ENCODE measurements at regions not wholly inside any gene's neighbourhood (a gene's known extent, or its start where the extent isn't known, plus 50 kb on each side); places are given as distances from the start of the nearest gene placed in this dataset.

DNA sequence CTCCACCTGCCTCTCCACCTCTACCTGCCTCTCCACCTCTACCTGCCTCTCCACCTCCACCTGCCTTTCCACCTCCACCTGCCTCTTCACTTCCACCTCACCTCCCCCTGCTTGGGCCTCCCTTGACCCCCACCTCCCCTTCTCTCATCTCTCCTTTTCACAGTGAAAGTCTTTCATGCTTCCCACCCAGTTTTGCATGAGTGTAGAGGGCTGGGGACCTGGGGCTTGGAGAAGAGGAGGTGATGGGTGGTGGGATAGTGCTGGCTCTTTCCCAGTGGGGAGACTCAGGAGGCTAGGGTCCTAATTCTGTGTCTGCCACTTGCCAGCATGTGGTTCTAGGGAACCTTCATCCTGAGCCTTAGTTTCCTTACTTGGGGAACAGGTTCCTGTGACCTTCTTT lies 316.2 kb upstream of the C1orf174 start:
- Histone ChIP-seq H3K4me1 (no peaks in the 10 kb centered on the region), H3K9me3 (ENCODE audit: control insufficient read depth, low read length) (no peaks in the 10 kb centered on the region), H3K27ac (no peak overlapping the region), H3K9ac (no peak overlapping the region), H3K4me2 (ENCODE audit: low read length) (no peak overlapping the region), H3K36me3 (ENCODE audit: control insufficient read depth, insufficient read depth, low read length) (no peaks in the 10 kb centered on the region), H3K79me2 (no peaks in the 10 kb centered on the region), H2AFZ (no peak overlapping the region), H3K4me3 (ENCODE audit: low read depth, low read length) (no peak overlapping the region), H3K27me3 (ENCODE audit: control insufficient read depth, insufficient read depth, low read length) (no peaks in the 10 kb centered on the region)
- TF ChIP-seq, protein P1, sequence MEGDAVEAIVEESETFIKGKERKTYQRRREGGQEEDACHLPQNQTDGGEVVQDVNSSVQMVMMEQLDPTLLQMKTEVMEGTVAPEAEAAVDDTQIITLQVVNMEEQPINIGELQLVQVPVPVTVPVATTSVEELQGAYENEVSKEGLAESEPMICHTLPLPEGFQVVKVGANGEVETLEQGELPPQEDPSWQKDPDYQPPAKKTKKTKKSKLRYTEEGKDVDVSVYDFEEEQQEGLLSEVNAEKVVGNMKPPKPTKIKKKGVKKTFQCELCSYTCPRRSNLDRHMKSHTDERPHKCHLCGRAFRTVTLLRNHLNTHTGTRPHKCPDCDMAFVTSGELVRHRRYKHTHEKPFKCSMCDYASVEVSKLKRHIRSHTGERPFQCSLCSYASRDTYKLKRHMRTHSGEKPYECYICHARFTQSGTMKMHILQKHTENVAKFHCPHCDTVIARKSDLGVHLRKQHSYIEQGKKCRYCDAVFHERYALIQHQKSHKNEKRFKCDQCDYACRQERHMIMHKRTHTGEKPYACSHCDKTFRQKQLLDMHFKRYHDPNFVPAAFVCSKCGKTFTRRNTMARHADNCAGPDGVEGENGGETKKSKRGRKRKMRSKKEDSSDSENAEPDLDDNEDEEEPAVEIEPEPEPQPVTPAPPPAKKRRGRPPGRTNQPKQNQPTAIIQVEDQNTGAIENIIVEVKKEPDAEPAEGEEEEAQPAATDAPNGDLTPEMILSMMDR (IDR thresholded peaks at IDR 0.05), result no peak

DNA sequence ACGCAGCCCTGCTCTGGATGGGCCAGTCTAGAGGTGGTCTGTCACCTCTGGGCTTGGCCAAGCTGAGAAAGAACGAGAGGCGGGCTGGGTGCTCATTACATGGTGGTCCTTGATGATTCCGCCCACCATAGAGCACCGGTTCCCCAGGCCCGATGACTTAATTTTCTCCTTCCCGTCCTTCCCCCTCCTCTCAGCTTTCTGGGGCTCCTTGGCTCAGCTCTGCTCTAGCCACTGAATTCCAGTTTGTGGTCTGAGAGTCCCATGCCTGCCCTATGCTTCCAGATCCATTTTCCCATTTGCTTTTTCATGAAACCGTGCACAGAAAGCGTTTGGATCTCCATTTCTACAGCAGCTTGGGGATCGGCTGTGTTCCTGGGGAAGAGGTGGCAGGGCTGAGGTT lies 318.5 kb upstream of the C1orf174 start:
- H3K27ac ChIP-seq, result no peak overlapping the region
- no peaks in the 10 kb centered on the region for H3K79me2 ChIP-seq
- H3K9ac ChIP-seq, result no peak overlapping the region
- no peak overlapping the region for H3K4me2 ChIP-seq (ENCODE audit: low read length)
- no peak overlapping the region for H3K4me3 ChIP-seq (ENCODE audit: low read depth, low read length)
- no peaks in the 10 kb centered on the region for H3K36me3 ChIP-seq (ENCODE audit: control insufficient read depth, insufficient read depth, low read length)
- no peak overlapping the region for H2AFZ ChIP-seq
- TF ChIP-seq, protein P1 (IDR thresholded peaks at IDR 0.05), result no peak
- H3K27me3 ChIP-seq (ENCODE audit: control insufficient read depth, insufficient read depth, low read length), result no peaks in the 10 kb centered on the region
- no peaks in the 10 kb centered on the region for H3K9me3 ChIP-seq (ENCODE audit: control insufficient read depth, low read length)
- no peaks in the 10 kb centered on the region for H3K4me1 ChIP-seq

DNA sequence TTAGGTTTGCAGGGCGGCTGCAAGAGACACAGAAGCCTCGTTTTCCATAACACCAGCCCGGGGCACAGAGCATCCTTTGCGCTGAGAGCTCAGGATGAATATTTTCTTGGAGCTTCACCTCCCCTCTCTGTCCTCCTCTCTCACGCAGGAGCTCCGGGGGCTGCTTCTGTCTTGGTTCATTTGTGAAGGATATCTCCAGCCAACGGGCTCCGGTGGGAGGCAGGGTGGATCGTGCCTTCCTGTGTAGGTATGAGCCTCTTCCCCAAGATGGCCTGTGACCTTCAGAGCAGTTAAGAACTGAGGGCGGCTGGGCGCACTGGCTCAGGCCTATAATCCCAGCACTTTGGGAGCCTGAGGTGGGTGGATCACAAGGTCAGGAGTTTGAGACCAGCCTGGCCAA lies 319.0 kb upstream of the C1orf174 start:
- no peak overlapping the region for H3K4me3 ChIP-seq (ENCODE audit: low read depth, low read length)
- H3K27me3 ChIP-seq (ENCODE audit: control insufficient read depth, insufficient read depth, low read length), result no peaks in the 10 kb centered on the region
- no peak overlapping the region for H3K27ac ChIP-seq
- H3K9ac ChIP-seq, result no peak overlapping the region
- H3K4me1 ChIP-seq, result no peaks in the 10 kb centered on the region
- no peaks in the 10 kb centered on the region for H3K36me3 ChIP-seq (ENCODE audit: control insufficient read depth, insufficient read depth, low read length)
- TF ChIP-seq, protein P1 (IDR thresholded peaks at IDR 0.05), result no peak
- H3K9me3 ChIP-seq (ENCODE audit: control insufficient read depth, low read length), result no peaks in the 10 kb centered on the region
- no peak overlapping the region for H3K4me2 ChIP-seq (ENCODE audit: low read length)
- H3K79me2 ChIP-seq, result no peaks in the 10 kb centered on the region
- no peak overlapping the region for H2AFZ ChIP-seq

DNA sequence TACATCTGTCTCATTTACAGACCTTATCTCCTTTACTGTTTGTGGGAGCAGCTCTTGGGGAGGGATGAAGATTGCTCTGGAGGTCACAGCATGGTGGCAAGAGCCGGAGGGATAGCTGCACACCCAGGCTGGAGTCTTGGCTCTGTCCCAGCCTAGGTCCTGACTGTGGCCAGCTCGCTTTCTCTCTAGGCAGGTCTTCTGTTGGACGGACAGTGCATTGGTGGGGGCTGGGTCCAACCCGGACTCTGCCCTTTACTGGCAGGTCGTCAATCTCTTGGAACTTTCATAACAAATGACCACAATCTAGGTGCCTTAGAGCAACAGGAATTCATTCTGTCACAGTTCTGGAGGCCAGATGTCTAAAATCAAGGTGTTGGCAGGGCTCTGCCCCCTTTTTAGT lies 319.8 kb upstream of the C1orf174 start:
- no peak overlapping the region for H3K4me3 ChIP-seq (ENCODE audit: low read depth, low read length)
- TF ChIP-seq, protein P1 (IDR thresholded peaks at IDR 0.05), result no peak
- H3K4me1 ChIP-seq, result no peaks in the 10 kb centered on the region
- H2AFZ ChIP-seq, result no peak overlapping the region
- no peaks in the 10 kb centered on the region for H3K9me3 ChIP-seq (ENCODE audit: control insufficient read depth, low read length)
- no peak overlapping the region for H3K9ac ChIP-seq
- H3K79me2 ChIP-seq, result no peaks in the 10 kb centered on the region
- no peaks in the 10 kb centered on the region for H3K36me3 ChIP-seq (ENCODE audit: control insufficient read depth, insufficient read depth, low read length)
- H3K27ac ChIP-seq, result no peak overlapping the region
- no peaks in the 10 kb centered on the region for H3K27me3 ChIP-seq (ENCODE audit: control insufficient read depth, insufficient read depth, low read length)
- H3K4me2 ChIP-seq (ENCODE audit: low read length), result no peak overlapping the region

DNA sequence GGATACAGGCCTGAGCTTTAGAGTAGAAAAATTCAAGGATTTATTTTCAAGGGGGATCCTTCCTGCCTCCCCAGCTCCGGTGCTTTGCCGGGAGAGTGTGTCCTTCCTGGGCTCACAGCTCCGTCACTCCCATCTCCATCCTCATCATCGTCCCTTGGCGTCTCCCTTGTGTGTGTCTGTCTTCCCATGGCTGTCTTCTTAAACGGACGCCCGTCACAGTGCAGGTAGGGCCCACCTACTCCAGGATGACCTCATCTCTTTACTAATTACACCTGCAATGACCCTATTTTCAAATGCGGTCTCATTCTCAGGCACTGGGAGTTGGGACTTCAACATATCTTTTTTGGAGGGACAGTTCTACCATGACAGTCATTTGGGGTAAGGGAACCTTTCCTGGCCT lies 320.3 kb upstream of the C1orf174 start:
- H3K79me2 ChIP-seq, result no peaks in the 10 kb centered on the region
- no peak overlapping the region for H3K4me2 ChIP-seq (ENCODE audit: low read length)
- no peaks in the 10 kb centered on the region for H3K9me3 ChIP-seq (ENCODE audit: control insufficient read depth, low read length)
- H3K4me1 ChIP-seq, result no peaks in the 10 kb centered on the region
- no peak overlapping the region for H2AFZ ChIP-seq
- H3K36me3 ChIP-seq (ENCODE audit: control insufficient read depth, insufficient read depth, low read length), result no peaks in the 10 kb centered on the region
- H3K27ac ChIP-seq, result no peak overlapping the region
- H3K9ac ChIP-seq, result no peak overlapping the region
- no peaks in the 10 kb centered on the region for H3K27me3 ChIP-seq (ENCODE audit: control insufficient read depth, insufficient read depth, low read length)
- TF ChIP-seq, protein P1 (IDR thresholded peaks at IDR 0.05), result no peak
- H3K4me3 ChIP-seq (ENCODE audit: low read depth, low read length), result no peak overlapping the region

Measured in parathyroid adenoma (tissue), 2 donors.